Left lung (tissue), 4 donors: ENCODE measurements at regions not wholly inside any gene's neighbourhood (a gene's known extent, or its start where the extent isn't known, plus 50 kb on each side); places are given as distances from the start of the nearest gene placed in this dataset.

ENCODE experiments used
- ATAC-seq: fragments of 200-7000 bp; cut with Tn5 transposase; one replicate; pipeline ENCODE4 v1.9.1; 2020; ENCODE audit warnings: moderate library complexity
- DNase-seq, 4 donors: peaks; one replicate each; pipeline ENCODE4 v3.0.0-alpha.2; 2013 to 2020
- H3K27ac ChIP-seq, 2 donors: fragments of 200-600 bp; sonication (generic) in 1 of 2; one replicate each; pipeline versions ENCODE4 v1.5.0 to v1.8.0; 2020 to 2021
- H3K27me3 ChIP-seq, 2 donors: fragments of 200-600 bp; sonication (generic) in 1 of 2; one replicate each; pipeline versions ENCODE4 v1.5.0 to v1.8.0; 2020 to 2021
- H3K36me3 ChIP-seq, 2 donors: fragments of 200-600 bp; sonication (generic) in 1 of 2; one replicate each; pipeline versions ENCODE4 v1.5.0 to v1.8.0; 2020 to 2021
- H3K4me1 ChIP-seq, 2 donors: fragments of 200-600 bp; one replicate each; pipeline ENCODE4 v1.8.0; 2021
- H3K4me3 ChIP-seq, 2 donors: fragments of 200-600 bp; sonication (generic) in 1 of 2; one replicate each; pipeline versions ENCODE4 v1.5.0 to v1.8.0; 2020 to 2021; ENCODE audit warnings: mild to moderate bottlenecking in 1 of 2
- H3K9me3 ChIP-seq, 2 donors: fragments of 200-600 bp; sonication (generic) in 1 of 2; one replicate each; pipeline versions ENCODE4 v1.5.0 to v1.8.0; 2020 to 2021
- intact Hi-C, 2 donors: fragments of 100-400 bp; cut with DNase I; formaldehyde crosslinking; loops; one replicate each; pipeline versions ENCODE4 v1.11.2 to v1.14.2; 2022
- TF ChIP-seq, protein P1 (sequence below), 2 donors: fragments of 200-600 bp; sonication (generic) in 1 of 2; IDR thresholded peaks; one replicate each; pipeline versions ENCODE4 v1.5.0 to v1.8.0; 2021; ENCODE audit warnings: antibody characterized with exemption in 2 of 2
- donor health status: DM: no; HTN: yes; CAD: no.
- donor health status: DM: no; HTN: no; CAD: no.

DNA sequence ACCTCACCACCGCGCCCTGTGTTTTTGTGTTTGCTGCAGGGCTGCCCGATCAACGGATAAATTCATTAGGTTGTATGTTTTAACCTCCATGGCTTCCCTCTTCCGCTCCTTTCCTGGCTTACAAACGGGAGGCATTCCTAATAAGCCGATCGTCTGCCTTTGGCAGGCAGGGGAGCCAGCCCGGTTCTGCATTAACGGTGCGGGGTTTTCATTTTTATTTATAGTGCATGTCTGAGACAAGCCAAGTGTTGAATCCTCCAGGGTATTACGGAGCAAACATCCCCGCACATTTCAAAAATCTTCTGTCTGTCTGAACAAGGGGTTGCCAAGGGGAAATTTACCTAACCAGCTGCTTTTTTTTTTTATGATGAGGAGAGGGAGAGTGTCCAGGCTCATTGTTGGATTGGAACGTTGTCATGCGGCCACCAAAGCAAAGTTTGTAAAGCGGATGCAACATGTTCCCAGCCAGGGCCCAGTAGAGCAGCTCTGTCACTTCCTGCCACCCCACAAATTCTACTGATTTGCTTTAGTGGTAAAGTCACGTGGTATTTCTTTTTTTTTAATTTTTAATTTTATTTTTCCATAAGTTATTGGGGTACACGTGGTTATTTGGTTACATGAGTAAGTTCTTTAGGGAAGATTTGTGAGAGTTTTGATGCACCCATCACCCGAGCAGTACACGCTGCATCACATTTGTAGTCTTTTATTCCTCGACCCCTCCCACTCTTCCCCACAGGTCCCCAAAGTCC lies 92.3 kb upstream of the BAIAP2L1 start:
- Histone ChIP-seq H3K4me1 (no peaks in the 10 kb centered on the region), H3K4me3 (no peak overlapping the region), H3K27me3 (peaks cover 0 to 7% of the 10 kb centered on the region in 2 donors), H3K9me3 (peaks cover 0 to 25% of the 10 kb centered on the region in 2 donors), H3K27ac (no peak overlapping the region), H3K36me3 (no peaks in the 10 kb centered on the region)
- intact Hi-C loops = no loop called here
- DNase-seq (no peak), ATAC-seq (no peak)
- TF ChIP-seq, protein P1, sequence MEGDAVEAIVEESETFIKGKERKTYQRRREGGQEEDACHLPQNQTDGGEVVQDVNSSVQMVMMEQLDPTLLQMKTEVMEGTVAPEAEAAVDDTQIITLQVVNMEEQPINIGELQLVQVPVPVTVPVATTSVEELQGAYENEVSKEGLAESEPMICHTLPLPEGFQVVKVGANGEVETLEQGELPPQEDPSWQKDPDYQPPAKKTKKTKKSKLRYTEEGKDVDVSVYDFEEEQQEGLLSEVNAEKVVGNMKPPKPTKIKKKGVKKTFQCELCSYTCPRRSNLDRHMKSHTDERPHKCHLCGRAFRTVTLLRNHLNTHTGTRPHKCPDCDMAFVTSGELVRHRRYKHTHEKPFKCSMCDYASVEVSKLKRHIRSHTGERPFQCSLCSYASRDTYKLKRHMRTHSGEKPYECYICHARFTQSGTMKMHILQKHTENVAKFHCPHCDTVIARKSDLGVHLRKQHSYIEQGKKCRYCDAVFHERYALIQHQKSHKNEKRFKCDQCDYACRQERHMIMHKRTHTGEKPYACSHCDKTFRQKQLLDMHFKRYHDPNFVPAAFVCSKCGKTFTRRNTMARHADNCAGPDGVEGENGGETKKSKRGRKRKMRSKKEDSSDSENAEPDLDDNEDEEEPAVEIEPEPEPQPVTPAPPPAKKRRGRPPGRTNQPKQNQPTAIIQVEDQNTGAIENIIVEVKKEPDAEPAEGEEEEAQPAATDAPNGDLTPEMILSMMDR (IDR thresholded peaks at IDR 0.05) = no peak

DNA sequence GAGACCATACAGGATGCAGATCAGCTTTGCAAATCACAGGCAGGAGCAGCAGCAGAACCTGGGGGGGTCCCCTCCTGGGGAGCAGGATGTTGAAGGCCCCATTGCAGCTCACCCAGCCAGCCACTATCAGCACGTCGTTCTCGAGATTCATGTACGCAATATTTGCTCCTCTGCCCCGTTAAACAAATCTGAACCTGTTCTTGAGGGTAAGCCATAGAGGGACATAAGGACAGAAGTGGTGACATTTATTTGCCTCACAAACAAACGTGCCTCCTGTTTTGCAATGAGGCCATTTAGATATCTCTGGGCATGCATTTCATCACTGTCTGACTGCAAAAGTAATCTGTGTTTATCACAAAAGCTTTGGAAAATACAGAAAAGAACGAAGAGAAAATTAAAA lies 87.3 kb upstream of the BAIAP2L1 start:
- no peak for ATAC-seq
- intact Hi-C loops = no loop called here
- DNase-seq = no peak

DNA sequence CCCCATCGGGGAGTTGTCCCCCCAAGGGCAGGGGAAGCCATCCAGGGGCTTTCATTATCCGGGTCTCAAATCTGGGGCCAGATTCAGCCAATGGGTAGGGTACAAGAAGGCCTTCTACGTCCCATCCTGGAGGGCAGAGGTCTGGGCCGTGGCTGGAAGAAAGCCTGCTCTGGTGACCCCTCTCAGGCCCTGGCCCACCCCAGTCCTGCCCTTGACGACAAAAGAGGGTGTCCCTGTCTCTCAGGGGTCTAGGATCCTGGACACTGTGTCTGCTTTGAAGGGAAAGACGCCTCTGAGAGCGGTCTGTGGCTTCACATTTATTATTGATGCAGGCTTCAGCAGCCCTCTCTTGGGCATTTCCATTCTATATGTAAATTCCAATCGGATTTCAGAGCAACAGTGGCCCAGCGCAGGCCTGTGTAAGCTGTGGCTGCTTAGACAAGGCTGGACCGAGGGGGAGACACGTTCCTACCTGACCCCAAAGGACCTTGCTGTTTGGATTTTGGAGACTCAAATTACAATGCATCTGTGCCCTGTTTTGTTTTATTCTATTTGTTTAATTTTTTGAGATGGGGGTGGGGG lies 83.2 kb upstream of the BAIAP2L1 start:
- intact Hi-C loops = no loop called here
- no peak for ATAC-seq
- TF ChIP-seq, protein P1 (IDR thresholded peaks at IDR 0.05) = no peak
- DNase-seq = no peak
- H3K9me3 ChIP-seq = peaks cover 0 to 9% of the 10 kb centered on the region in 2 donors
- H3K27ac ChIP-seq = no peak overlapping the region
- no peaks in the 10 kb centered on the region for H3K4me1 ChIP-seq
- peaks cover 0 to 2% of the 10 kb centered on the region in 2 donors for H3K27me3 ChIP-seq
- H3K4me3 ChIP-seq = no peak overlapping the region
- no peaks in the 10 kb centered on the region for H3K36me3 ChIP-seq

More for the DNA sequence above, 87.3 kb upstream of the BAIAP2L1 start:
- Histone ChIP-seq H3K9me3 (no peaks in the 10 kb centered on the region), H3K4me3 (no peak overlapping the region), H3K36me3 (no peaks in the 10 kb centered on the region), H3K27me3 (peaks cover 0 to 7% of the 10 kb centered on the region in 2 donors), H3K4me1 (no peaks in the 10 kb centered on the region), H3K27ac (no peak overlapping the region)
- TF ChIP-seq, protein P1 (IDR thresholded peaks at IDR 0.05) = no peak

DNA sequence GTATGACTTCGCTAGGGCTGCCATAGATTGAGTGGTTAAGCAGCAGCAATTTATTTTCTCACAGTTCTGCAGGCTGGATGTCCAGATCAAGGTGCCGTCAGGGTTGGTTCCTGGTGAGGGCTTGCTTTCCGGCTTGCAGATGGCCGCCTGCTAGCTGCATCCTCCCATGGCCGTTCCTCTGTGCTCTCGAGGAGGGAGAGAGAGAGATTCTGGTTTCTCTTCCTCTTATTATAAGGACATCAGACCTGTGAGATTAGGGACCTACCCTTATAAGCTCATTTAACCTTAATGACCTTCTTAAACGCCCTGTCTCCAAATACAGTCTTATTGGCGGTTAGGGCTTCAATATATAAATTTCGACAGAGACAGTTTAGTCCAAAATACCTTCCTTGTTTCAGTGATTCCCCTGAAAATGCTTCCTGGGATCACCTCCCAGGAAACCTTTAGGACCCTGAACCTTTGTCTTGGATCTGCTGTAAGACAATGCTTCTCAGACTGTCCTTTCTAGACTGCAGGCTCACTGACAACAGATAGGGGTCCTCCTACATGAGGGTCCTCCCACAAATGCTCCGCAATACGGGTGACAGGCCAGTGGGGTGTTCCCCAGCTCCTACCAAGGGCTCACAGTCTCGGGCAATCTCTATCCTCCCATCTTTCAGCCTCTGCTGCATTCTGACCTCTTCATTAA lies 82.5 kb upstream of the BAIAP2L1 start:
- Histone ChIP-seq H3K9me3 (peaks cover 0 to 9% of the 10 kb centered on the region in 2 donors), H3K27ac (no peak overlapping the region), H3K4me3 (no peak overlapping the region), H3K4me1 (no peaks in the 10 kb centered on the region), H3K36me3 (no peaks in the 10 kb centered on the region), H3K27me3 (no peaks in the 10 kb centered on the region)
- intact Hi-C loops = no loop called here
- DNase-seq = no peak
- TF ChIP-seq, protein P1 (IDR thresholded peaks at IDR 0.05) = no peak
- no peak for ATAC-seq

DNA sequence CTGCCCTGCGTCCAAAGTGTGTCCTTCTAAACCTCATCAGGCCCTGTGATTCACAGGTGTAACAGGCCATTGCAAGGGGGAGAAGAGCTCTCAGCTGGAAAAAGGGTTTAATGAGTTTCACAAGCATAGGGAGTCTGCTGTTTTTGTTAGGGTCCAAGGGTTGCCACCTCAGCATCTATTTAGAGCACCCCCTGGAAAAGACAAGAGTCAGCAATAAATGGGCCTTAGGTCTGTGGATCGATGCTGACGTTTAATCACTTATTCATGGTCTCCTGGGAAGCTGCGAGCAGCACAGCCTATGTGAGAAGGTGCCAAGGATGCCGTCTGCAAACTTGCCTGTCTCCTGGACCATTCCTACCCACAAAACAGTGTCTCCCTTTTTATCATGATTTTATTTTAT lies 78.4 kb upstream of the BAIAP2L1 start:
- H3K4me1 ChIP-seq = no peaks in the 10 kb centered on the region
- H3K9me3 ChIP-seq = peaks cover 0 to 9% of the 10 kb centered on the region in 2 donors
- no peak for ATAC-seq
- H3K36me3 ChIP-seq = no peaks in the 10 kb centered on the region
- no peak overlapping the region for H3K4me3 ChIP-seq
- TF ChIP-seq, protein P1 (IDR thresholded peaks at IDR 0.05) = no peak
- H3K27me3 ChIP-seq = no peaks in the 10 kb centered on the region
- H3K27ac ChIP-seq = no peak overlapping the region
- intact Hi-C loops = no loop called here
- no peak for DNase-seq
